GM20431 (cell line): ENCODE measurements at regions not wholly inside any gene's neighbourhood (a gene's known extent, or its start where the extent isn't known, plus 50 kb on each side); places are given as distances from the start of the nearest gene placed in this dataset.
"Not testable (repeated sequence)": the region's sequence is repeated elsewhere in the genome, so short reads cannot be mapped to it uniquely, and the experiment has no call there.

Source experiments
- in situ Hi-C: fragments of 300-500 bp; cut with MseI, MboI; formaldehyde crosslinking; loops from one replicate; pipeline ENCODE4 v1.15.0; 2020; ENCODE audit warnings: low sequenced_read_pairs; ENCODE audit not compliant: unreplicated experiment

DNA sequence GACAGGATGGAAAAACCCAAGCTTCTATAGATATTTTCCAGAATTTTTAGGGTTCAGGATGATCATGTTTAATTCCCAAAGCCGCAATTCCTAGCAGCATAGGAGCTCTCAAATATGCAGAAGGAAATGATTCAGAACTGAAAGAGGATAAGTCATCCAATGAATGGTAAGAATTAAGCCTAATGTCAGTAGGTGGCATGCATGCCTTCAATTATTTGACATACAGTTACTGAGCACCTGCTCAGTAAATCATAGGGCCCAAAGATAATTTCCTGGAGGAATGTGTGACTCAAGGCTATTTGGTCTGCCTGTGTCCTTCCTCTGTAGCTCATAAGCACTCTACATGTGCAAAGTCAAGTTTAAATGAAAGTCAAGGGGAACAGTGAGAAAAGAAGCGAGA, 116.8 kb upstream of the SLC38A4 start:
- in situ Hi-C loops, result no loop called here

GRCh38 chr12:46944088-46944487, 118.3 kb upstream of the SLC38A4 start:
- in situ Hi-C loops, result no loop called here

DNA sequence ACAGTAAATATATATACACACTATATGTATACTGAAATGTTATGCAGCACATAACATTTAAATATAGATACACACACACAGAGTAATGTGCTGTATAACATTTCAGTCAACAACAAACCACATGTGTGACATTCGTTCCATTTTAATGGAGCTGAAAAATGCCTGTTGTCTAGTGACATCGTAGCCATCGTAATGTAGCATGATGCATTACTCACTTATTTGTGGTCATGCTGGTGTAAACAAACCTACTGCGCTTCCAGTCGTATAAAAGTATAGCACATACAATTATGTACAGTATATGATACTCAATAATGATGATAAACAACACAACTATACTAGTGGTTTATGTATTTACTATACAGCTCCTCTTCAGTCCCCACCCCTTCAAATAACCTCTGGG, 119.0 kb upstream of the SLC38A4 start:
- in situ Hi-C loops, result no loop called here

GRCh38 chr12:46945591-46945990, 119.8 kb upstream of the SLC38A4 start:
- in situ Hi-C loops, result no loop called here

- in situ Hi-C loops, result no loop called here
These were observed 120.3 kb upstream of the SLC38A4 start for GRCh38 chr12:46946137-46946536.

- in situ Hi-C loops, result no loop called here
These were observed 123.2 kb upstream of the SLC38A4 start for GRCh38 chr12:46948936-46949545.

DNA sequence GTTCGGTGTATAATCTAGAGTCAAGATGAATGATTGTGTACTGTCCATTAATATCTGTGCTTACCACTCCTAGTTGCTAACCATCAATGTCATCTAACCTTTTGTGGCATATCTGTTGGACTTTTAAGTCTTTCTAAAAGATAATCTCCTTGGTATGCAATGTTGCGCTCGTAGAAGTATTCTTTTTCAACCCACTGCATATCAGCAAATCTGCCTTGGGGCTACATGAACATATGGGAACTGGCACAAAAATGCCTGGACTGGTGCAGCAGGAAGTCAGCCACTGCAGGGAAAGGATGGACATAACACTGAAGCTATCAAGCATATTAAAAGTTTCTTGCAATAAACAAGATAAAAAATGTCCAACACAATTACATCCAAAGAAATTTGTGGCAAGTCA, 124.3 kb upstream of the SLC38A4 start:
- in situ Hi-C loops, result no loop called here

GRCh38 chr12:46952880-46953483, 126.4 kb upstream of the PCED1B start:
- in situ Hi-C loops, result no loop called here

GRCh38 chr12:46956451-46957035, 122.9 kb upstream of the PCED1B start:
- in situ Hi-C loops, result no loop called here

DNA sequence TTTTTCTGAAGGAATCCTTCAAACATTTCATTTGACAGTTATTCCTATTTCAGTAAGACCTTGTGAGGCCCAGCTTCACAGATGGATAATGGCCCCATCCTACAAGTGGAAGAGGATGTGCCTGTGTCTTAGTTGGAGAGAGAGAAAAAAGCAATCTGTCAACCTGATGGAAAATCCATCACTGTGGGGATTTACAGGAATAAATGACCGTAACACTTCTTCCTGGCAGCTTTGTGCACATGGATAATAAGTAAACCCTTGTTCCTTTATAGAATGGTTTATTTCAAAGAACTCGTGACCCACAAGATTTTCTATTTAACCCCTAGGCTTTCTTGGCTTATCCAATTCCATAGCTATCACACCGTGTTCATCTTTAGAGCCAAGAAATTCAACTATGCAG, 121.4 kb upstream of the PCED1B start:
- in situ Hi-C loops, result no loop called here

DNA sequence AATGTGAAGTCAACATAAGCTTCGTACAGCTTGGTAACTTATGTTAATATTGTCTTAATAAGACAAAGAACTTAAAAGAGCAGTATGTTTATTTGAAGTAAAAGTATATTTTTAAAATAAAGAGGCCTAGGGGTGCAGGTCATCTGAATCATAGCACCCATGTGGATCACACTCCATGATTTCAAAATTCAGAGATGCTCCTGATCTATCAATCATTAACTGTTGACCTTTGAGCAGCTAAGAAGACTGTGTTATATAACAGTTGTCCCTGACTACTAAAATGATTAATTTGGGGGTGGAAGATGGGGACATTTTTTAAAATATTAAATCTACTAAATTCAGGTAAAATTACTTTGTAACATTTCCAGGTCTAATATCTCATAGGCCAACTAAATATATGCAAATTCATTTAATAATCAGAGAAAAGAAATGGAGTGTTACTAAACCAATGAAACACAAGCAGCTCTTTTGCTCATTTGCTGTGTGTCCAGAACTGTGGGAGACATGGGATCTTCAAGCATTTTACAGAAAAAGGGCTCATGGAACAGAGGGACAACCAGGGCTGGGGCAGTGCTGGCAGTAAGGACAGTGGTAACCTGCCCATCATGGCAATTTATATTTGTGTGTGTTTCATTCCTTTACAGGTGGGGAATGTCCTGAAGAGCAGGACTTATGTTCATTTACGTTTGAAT, 120.7 kb upstream of the PCED1B start:
- in situ Hi-C loops, result no loop called here

DNA sequence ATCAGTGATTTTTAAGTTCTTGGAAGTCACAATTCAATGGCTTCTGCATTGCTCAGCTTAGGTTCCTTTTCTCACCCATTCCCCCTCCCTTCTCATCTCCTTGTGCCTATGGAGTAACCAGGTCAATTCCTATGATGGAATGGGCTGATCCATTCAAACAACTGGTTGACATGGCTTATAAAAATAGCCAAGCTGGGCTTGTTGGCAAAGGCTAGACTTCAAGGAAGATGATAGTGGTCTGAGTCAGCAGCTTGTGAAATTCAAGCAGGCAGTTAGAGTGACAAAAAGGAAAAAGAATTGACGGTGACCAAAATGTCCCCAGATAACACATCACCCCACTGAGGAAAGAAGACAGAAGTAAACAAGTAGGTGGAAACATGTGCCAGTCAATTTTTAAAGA, 119.9 kb upstream of the PCED1B start:
- in situ Hi-C loops, result no loop called here

DNA sequence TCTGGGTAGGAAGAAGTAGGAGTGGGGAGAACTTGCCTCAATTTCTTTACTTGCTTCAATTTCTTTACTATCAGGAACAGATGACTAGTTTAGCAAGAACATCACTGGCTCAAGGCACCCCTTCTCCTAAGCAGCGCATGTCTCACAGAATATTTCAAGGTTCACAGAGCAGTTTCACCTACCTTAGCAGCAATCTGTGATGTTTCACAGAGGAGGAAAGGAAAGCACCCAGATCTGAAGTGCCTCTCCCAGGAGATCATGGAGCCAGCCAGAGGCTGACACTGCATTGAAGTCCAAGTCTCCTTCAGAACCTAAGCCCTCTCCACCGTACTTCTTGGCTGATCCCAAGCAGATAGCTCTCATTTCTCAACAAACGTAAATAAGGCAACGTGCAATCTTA, 118.7 kb upstream of the PCED1B start:
- in situ Hi-C loops, result no loop called here

DNA sequence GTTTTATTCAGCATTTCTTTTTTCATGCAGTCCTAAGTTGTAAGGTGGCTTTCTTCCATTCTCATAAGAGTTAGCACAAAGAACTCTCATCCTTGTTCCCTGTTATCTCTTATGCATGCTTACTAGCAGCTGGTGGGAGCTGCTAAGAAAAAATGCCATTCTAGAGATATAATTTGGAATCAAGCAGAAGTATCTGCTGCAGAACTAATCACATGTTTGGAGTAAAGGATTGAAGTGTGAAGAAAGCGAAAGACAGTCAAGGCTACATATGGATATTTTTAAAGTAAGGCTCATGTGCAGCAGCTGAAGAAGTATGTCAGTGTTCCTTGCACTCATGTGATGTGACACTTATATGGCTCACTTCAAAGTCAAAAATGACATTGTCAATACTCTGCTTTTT, 116.2 kb upstream of the PCED1B start:
- in situ Hi-C loops, result no loop called here

GRCh38 chr12:46963977-46964971, 115.1 kb upstream of the PCED1B start:
- in situ Hi-C loops, result no loop called here

GRCh38 chr12:46965137-46965536, 114.3 kb upstream of the PCED1B start:
- in situ Hi-C loops, result no loop called here

DNA sequence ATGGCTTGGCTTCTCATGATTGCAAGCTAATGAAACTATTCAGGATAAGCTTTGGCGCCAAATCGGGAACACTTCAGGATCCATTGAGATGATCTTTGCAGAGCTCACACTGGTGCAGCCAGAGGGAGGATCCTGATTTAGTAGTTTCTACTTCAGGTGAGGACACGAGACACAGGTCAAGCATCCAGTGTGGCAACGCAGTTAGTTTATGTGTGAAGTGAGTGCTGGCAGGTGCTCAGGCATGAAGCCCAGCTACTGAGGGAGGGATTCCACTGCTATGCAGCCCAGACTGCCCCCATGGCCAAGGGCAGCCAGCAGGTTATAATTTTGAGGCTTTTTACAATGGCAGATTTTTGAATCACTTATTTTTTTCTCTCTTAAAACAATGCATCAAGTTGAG, 113.5 kb upstream of the PCED1B start:
- in situ Hi-C loops, result no loop called here

DNA sequence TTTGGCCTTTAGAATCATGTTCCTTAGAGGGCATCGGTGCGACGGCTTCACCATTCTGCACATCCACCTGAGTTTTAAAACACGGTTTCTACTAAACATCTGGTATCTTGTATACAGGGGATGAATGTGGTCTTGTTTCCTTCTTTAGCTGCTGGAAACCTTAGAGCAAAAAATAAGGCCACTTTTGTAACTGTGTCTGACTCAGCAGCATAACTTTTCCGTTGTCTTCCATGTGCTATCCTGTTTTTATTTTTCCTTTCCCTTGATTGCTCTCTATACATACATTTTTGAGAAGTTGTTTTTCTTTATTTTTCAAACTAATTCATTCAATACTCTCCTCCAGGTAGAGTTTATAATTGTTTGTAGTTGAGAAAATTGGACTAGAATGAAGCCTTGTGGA, 108.8 kb upstream of the PCED1B start:
- in situ Hi-C loops, result no loop called here

DNA sequence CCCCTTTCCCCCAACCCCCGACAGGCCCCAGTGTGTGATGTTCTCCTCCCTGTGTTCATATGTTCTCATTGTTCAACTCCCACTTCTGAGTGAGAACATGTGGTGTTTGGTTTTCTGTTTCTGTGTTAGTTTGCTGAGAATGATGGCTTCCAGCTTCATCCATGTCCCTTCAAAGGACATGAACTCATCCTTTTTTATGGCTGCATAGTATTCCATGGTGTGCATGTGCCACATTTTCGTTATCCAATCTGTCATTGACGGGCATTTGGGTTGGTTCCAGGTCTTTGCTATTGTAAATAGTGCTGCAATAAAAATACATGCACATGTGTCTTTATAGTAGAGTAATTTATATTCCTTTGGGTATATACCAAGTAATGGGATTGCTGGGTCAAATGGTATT, 105.5 kb upstream of the PCED1B start:
- in situ Hi-C loops, result not testable (repeated sequence)

DNA sequence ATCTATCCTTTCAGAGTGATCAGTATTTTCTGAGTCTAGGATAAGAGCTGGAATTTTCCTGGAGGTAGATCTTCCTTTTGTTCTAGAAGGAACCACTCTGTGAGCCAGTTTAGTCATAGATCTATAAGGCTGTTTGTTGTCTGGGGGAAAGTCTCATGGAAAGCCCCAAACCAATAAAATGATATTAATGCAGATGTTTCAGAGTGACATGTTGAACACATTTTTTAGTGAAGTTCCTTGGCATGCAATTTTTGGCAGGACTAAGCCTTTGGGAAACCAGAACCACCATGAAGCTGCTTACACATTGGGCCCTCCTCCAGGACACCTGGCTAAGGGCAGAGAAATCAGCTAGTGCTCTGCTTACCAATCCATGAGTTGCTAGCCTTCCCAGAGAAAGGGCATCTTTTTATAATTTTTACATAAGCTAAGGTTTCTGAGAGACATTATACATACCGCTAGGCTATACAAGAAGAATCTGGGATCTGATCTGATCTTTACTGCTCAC, 101.5 kb upstream of the PCED1B start:
- in situ Hi-C loops, result loop anchor here (25.0 kb wide), 1 partner anchor 641 kb away; no protein-coding TSS in a partner anchor
